Neural cell (in vitro differentiated cells): ENCODE measurements at regions not wholly inside any gene's neighbourhood (a gene's known extent, or its start where the extent isn't known, plus 50 kb on each side); places are given as distances from the start of the nearest gene placed in this dataset.

ENCODE experiments used
- H2AFZ ChIP-seq: fragments of 200-600, 300-800 bp; sonication (generic), shearing (Covaris generic); 2 replicates; pipeline ENCODE4 v1.6.0; 2014; ENCODE audit warnings: low read depth, mild to moderate bottlenecking, antibody characterized with exemption, low read length, moderate library complexity
- H3F3A ChIP-seq: fragments of 200-600 bp; shearing (Covaris generic); 2 replicates; pipeline ENCODE4 v1.6.1; 2016; ENCODE audit warnings: mild to moderate bottlenecking, moderate library complexity, mixed read lengths, antibody characterized with exemption, low read length; ENCODE audit not compliant: insufficient read depth, poor library complexity, severe bottlenecking
- H3K27ac ChIP-seq: fragments of 200-600, 300-800 bp; sonication (generic), shearing (Covaris generic); 2 replicates; pipeline ENCODE4 v1.5.1; 2014; ENCODE audit warnings: mild to moderate bottlenecking, low read length, moderate library complexity
- H3K27me3 ChIP-seq: fragments of 300-800, 200-600 bp; sonication (generic), shearing (Covaris generic); 2 replicates; pipeline ENCODE4 v1.6.0; 2014; ENCODE audit warnings: mild to moderate bottlenecking, low read depth, low read length, moderate library complexity; ENCODE audit not compliant: insufficient read depth
- H3K36me3 ChIP-seq: fragments of 300-800, 200-600 bp; sonication (generic), shearing (Covaris generic); 2 replicates; pipeline ENCODE4 v1.5.1; 2014; ENCODE audit warnings: mild to moderate bottlenecking, antibody characterized with exemption, low read length, moderate library complexity; ENCODE audit not compliant: insufficient read depth
- H3K4me2 ChIP-seq: fragments of 300-800, 200-600 bp; sonication (generic), shearing (Covaris generic); 2 replicates; pipeline ENCODE4 v1.6.0; 2014; ENCODE audit warnings: mild to moderate bottlenecking, low read length
- H3K4me3 ChIP-seq: fragments of 300-800, 200-600 bp; sonication (generic), shearing (Covaris generic); 2 replicates; pipeline ENCODE4 v1.5.1; 2014; ENCODE audit warnings: mild to moderate bottlenecking, low read length, moderate library complexity
- H3K79me2 ChIP-seq: fragments of 200-600 bp; shearing (Covaris generic); replicated peaks from 2 replicates; pipeline ENCODE4 v1.6.0; 2014; ENCODE audit warnings: mild to moderate bottlenecking, low read length, moderate library complexity; ENCODE audit not compliant: insufficient read depth
- H3K9ac ChIP-seq: fragments of 300-800, 200-600 bp; sonication (generic), shearing (Covaris generic); 2 replicates; pipeline ENCODE4 v1.6.1; 2016; ENCODE audit warnings: mild to moderate bottlenecking, low read length, mixed read lengths
- H3K9me2 ChIP-seq: fragments of 200-600 bp; shearing (Covaris generic); 2 replicates; pipeline ENCODE4 v1.6.1; 2016; ENCODE audit warnings: mild to moderate bottlenecking, low read length, mixed read lengths; ENCODE audit not compliant: insufficient read depth
- H3K9me3 ChIP-seq: fragments of 200-600, 300-800 bp; sonication (generic), shearing (Covaris generic); 2 replicates; pipeline ENCODE4 v1.6.1; 2016; ENCODE audit warnings: mild to moderate bottlenecking, mixed run types, low read length, moderate library complexity, mixed read lengths
- H4K20me1 ChIP-seq: fragments of 200-600 bp; shearing (Covaris generic); 2 replicates; pipeline ENCODE4 v1.6.1; 2016; ENCODE audit warnings: mild to moderate bottlenecking, mixed run types; ENCODE audit not compliant: insufficient read depth
- CTCF ChIP-seq: fragments of 450-650 bp; IDR thresholded peaks from 2 replicates; pipeline ENCODE4 v1.5.1; 2014; ENCODE audit warnings: antibody characterized with exemption, mild to moderate bottlenecking, moderate library complexity; ENCODE audit not compliant: poor library complexity, severe bottlenecking
- EP300 ChIP-seq: fragments of 450-650 bp; conservative IDR thresholded peaks from 2 replicates; pipeline ENCODE4 v1.6.1; 2014; ENCODE audit warnings: antibody characterized with exemption, mild to moderate bottlenecking, moderate library complexity; ENCODE audit not compliant: poor library complexity, severe bottlenecking
- EZH2 ChIP-seq: fragments of 200-600, 300-800 bp; shearing (Covaris generic), sonication (generic); IDR thresholded peaks from 2 replicates; pipeline ENCODE4 v1.6.1; 2014; ENCODE audit warnings: antibody characterized with exemption, low read length, borderline replicate concordance, mild to moderate bottlenecking; ENCODE audit not compliant: insufficient read depth, poor library complexity, severe bottlenecking
- MXI1 ChIP-seq: fragments of 450-650 bp; conservative IDR thresholded peaks from 2 replicates; pipeline ENCODE4 v1.6.1; 2014; ENCODE audit warnings: antibody characterized with exemption, mild to moderate bottlenecking; ENCODE audit not compliant: poor library complexity, severe bottlenecking
- POLR2AphosphoS5 ChIP-seq: IDR thresholded peaks from 2 replicates; pipeline ENCODE4 v1.6.1; 2012
- RAD21 ChIP-seq: fragments of 450-650 bp; conservative IDR thresholded peaks from 2 replicates; pipeline ENCODE4 v1.6.1; 2014; ENCODE audit warnings: antibody characterized with exemption, mild to moderate bottlenecking, moderate library complexity
- REST ChIP-seq: IDR thresholded peaks from 2 replicates; pipeline ENCODE4 v1.6.1; 2012; ENCODE audit warnings: borderline replicate concordance
- SMC3 ChIP-seq: fragments of 450-650 bp; conservative IDR thresholded peaks from 2 replicates; pipeline ENCODE4 v1.6.1; 2014; ENCODE audit warnings: antibody characterized with exemption, mild to moderate bottlenecking, moderate library complexity; ENCODE audit not compliant: poor library complexity
- TAF1 ChIP-seq: IDR thresholded peaks from 2 replicates; pipeline ENCODE4 v1.6.1; 2012; ENCODE audit warnings: low read depth

DNA sequence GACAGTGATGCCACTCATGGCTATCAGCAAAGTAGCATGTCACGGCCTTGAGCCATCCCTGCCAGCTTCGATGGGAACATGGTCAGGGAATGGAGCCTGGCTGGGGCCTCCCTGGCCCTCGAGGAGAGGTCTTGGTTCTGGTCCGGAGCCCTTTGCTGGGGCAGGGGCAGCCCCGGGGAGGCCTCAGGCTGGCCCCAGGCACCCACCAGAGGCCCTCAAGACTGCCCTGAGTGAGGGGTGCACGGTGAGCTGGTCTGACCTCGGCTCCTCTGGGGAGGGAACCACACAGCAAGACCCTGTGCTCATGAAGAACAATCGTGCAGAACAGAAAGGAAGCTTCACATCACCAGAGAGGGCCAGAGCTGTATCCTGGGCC, 75.2 kb upstream of the OTOS start:
- no peak overlapping the region for H2AFZ ChIP-seq
- H3K9me3 ChIP-seq = no peaks in the 10 kb centered on the region
- no peak overlapping the region for H3K27ac ChIP-seq
- no peak overlapping the region for H3K9ac ChIP-seq
- no peaks in the 10 kb centered on the region for H3K9me2 ChIP-seq
- H3K27me3 ChIP-seq = no peaks in the 10 kb centered on the region
- no peaks in the 10 kb centered on the region for H3K79me2 ChIP-seq
- TF ChIP-seq EZH2 = no peak
- TF ChIP-seq POLR2AphosphoS5 = no peak
- no peak for TF ChIP-seq TAF1
- TF ChIP-seq MXI1 = no peak
- H4K20me1 ChIP-seq = no peaks in the 10 kb centered on the region
- H3K4me2 ChIP-seq = no peak overlapping the region
- no peaks in the 10 kb centered on the region for H3F3A ChIP-seq
- no peaks in the 10 kb centered on the region for H3K36me3 ChIP-seq
- H3K4me3 ChIP-seq = no peak overlapping the region

DNA sequence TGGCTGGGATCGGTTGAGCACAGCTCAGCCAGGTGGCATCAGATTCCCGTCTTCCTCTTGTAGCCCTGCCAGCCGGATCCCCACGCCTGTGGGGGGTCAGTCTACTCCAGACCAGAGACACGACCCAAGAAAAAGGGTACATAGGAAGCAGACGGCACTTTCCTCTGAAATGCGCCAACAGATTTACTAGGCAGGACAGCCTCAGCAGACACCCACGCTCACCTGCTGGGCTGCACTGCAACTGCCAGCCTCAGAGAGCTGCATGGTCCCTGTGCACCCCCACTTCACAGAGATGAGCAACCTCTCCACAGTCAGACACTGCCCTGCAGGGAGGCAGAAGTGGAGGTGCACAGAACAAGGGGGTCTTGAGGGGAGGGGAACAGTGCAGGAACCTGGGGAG, 75.7 kb upstream of the OTOS start:
- no peak overlapping the region for H3K9ac ChIP-seq
- H3K27ac ChIP-seq = no peak overlapping the region
- no peaks in the 10 kb centered on the region for H4K20me1 ChIP-seq
- H3K9me3 ChIP-seq = no peaks in the 10 kb centered on the region
- H3K36me3 ChIP-seq = no peaks in the 10 kb centered on the region
- H3K4me3 ChIP-seq = no peak overlapping the region
- no peaks in the 10 kb centered on the region for H3K79me2 ChIP-seq
- no peaks in the 10 kb centered on the region for H3K27me3 ChIP-seq
- no peaks in the 10 kb centered on the region for H3K9me2 ChIP-seq
- H2AFZ ChIP-seq = no peak overlapping the region
- H3K4me2 ChIP-seq = no peak overlapping the region
- no peaks in the 10 kb centered on the region for H3F3A ChIP-seq
- TF ChIP-seq EP300 = no peak
- no peak for TF ChIP-seq CTCF
- no peak for TF ChIP-seq RAD21
- no peak for TF ChIP-seq MXI1
- no peak for TF ChIP-seq POLR2AphosphoS5
- TF ChIP-seq TAF1 = no peak
- no peak for TF ChIP-seq REST

GRCh38 chr2:240217431-240218301, 77.2 kb upstream of the OTOS start:
- TF ChIP-seq MXI1 (no peak), EP300 (no peak), SMC3 (no peak)
- H3K4me3 ChIP-seq = no peak overlapping the region
- H2AFZ ChIP-seq = no peak overlapping the region
- peaks cover 3% of the 10 kb centered on the region for H3K9me3 ChIP-seq
- no peaks in the 10 kb centered on the region for H4K20me1 ChIP-seq
- no peak overlapping the region for H3K9ac ChIP-seq
- no peaks in the 10 kb centered on the region for H3K9me2 ChIP-seq
- H3K27me3 ChIP-seq = no peaks in the 10 kb centered on the region
- no peak overlapping the region for H3K27ac ChIP-seq
- H3K4me2 ChIP-seq = no peak overlapping the region
- H3K36me3 ChIP-seq = no peaks in the 10 kb centered on the region
- H3K79me2 ChIP-seq = no peaks in the 10 kb centered on the region
- no peaks in the 10 kb centered on the region for H3F3A ChIP-seq
